Skeletal muscle tissue (tissue), 3 donors: ENCODE measurements at regions not wholly inside any gene's neighbourhood (a gene's known extent, or its start where the extent isn't known, plus 50 kb on each side); places are given as distances from the start of the nearest gene placed in this dataset.

Source experiments
- H3K27ac ChIP-seq: one replicate; pipeline ENCODE4 v1.7.0; 2013; ENCODE audit warnings: mild to moderate bottlenecking, low read depth, low read length, inconsistent platforms
- H3K27me3 ChIP-seq, 3 donors: one replicate each; pipeline ENCODE4 v1.7.0; 2013; ENCODE audit warnings: low read length in 3 of 3; ENCODE audit not compliant: control insufficient read depth in 3 of 3, insufficient read depth in 3 of 3
- H3K36me3 ChIP-seq, 3 donors: one replicate each; pipeline ENCODE4 v1.7.0; 2013; ENCODE audit warnings: low read length in 3 of 3; ENCODE audit not compliant: control insufficient read depth in 3 of 3, insufficient read depth in 3 of 3
- H3K4me1 ChIP-seq, 3 donors: one replicate each; pipeline ENCODE4 v1.7.0; 2013; ENCODE audit warnings: low read length in 3 of 3, mild to moderate bottlenecking in 3 of 3; ENCODE audit not compliant: control insufficient read depth in 3 of 3, insufficient read depth in 3 of 3
- H3K4me3 ChIP-seq, 3 donors: one replicate each; pipeline ENCODE4 v1.7.0; 2013; ENCODE audit warnings: low read length in 3 of 3
- H3K9ac ChIP-seq, 3 donors: one replicate each; pipeline ENCODE4 v1.7.0; 2013; ENCODE audit warnings: low read length in 3 of 3, mild to moderate bottlenecking in 3 of 3, moderate library complexity in 2 of 3, low read depth in 1 of 3
- H3K9me3 ChIP-seq, 3 donors: one replicate each; pipeline ENCODE4 v1.7.0; 2013; ENCODE audit warnings: low read length in 3 of 3; ENCODE audit not compliant: control insufficient read depth in 3 of 3
- donor health status: Osteomylitis.

- no peak overlapping the region for H3K4me3 ChIP-seq
- H3K27ac ChIP-seq, result no peak overlapping the region
- H3K9me3 ChIP-seq, result peaks cover 0 to 3% (median 0%) of the 10 kb centered on the region in 3 donors
- H3K9ac ChIP-seq, result no peak overlapping the region
- no peaks in the 10 kb centered on the region for H3K36me3 ChIP-seq
- H3K27me3 ChIP-seq, result no peaks in the 10 kb centered on the region
- no peaks in the 10 kb centered on the region for H3K4me1 ChIP-seq
Observed at GRCh38 chr13:84255226-84255797, 373.0 kb upstream of the SLITRK1 start.

- no peak overlapping the region for H3K27ac ChIP-seq
Observed at GRCh38 chr13:84249463-84249862, 367.2 kb upstream of the SLITRK1 start.

GRCh38 chr13:84243340-84243739, 361.1 kb upstream of the SLITRK1 start:
- no peak overlapping the region for H3K27ac ChIP-seq
- H3K36me3 ChIP-seq, result no peaks in the 10 kb centered on the region
- H3K9me3 ChIP-seq, result no peaks in the 10 kb centered on the region
- no peaks in the 10 kb centered on the region for H3K27me3 ChIP-seq
- no peak overlapping the region for H3K4me3 ChIP-seq
- H3K9ac ChIP-seq, result no peak overlapping the region
- no peaks in the 10 kb centered on the region for H3K4me1 ChIP-seq

More at GRCh38 chr13:84249463-84249862, 367.2 kb upstream of the SLITRK1 start:
- Histone ChIP-seq H3K36me3 (no peaks in the 10 kb centered on the region), H3K27me3 (no peaks in the 10 kb centered on the region), H3K4me3 (no peak overlapping the region), H3K9ac (no peak overlapping the region), H3K9me3 (peaks cover 0 to 3% (median 0%) of the 10 kb centered on the region in 3 donors), H3K4me1 (no peaks in the 10 kb centered on the region)

- Histone ChIP-seq H3K27me3 (no peaks in the 10 kb centered on the region), H3K9ac (no peak overlapping the region), H3K4me1 (no peaks in the 10 kb centered on the region), H3K36me3 (no peaks in the 10 kb centered on the region), H3K4me3 (no peak overlapping the region), H3K27ac (no peak overlapping the region), H3K9me3 (no peaks in the 10 kb centered on the region)
Observed at GRCh38 chr13:84239032-84239431, 356.8 kb upstream of the SLITRK1 start.

GRCh38 chr13:84238381-84238780, 356.1 kb upstream of the SLITRK1 start:
- H3K27me3 ChIP-seq, result no peaks in the 10 kb centered on the region
- H3K9me3 ChIP-seq, result no peaks in the 10 kb centered on the region
- H3K4me3 ChIP-seq, result no peak overlapping the region
- no peak overlapping the region for H3K27ac ChIP-seq
- H3K4me1 ChIP-seq, result no peaks in the 10 kb centered on the region
- no peak overlapping the region for H3K9ac ChIP-seq
- H3K36me3 ChIP-seq, result no peaks in the 10 kb centered on the region

DNA sequence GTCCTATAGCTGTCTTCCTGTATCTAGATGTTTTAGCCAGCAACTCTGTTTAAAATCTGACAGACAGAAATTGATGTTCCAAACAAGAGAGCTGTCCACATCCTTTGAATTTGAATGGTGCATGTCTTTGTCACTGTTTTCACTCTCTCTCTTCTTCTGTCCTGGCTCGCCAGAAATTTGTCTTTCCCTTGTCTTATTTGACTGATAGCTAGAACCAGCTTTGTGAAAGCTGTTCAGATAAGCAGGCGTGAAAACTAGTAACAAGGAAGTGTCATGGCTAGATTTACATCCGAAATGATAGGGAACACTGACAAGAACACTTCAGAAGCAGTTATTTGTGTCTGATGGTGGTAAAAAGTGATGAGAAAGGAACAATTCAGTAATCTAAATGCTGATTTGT, 354.9 kb upstream of the SLITRK1 start:
- H3K4me1 ChIP-seq, result no peaks in the 10 kb centered on the region
- H3K4me3 ChIP-seq, result no peak overlapping the region
- H3K27ac ChIP-seq, result no peak overlapping the region
- H3K36me3 ChIP-seq, result no peaks in the 10 kb centered on the region
- no peaks in the 10 kb centered on the region for H3K9me3 ChIP-seq
- H3K9ac ChIP-seq, result no peak overlapping the region
- no peaks in the 10 kb centered on the region for H3K27me3 ChIP-seq

DNA sequence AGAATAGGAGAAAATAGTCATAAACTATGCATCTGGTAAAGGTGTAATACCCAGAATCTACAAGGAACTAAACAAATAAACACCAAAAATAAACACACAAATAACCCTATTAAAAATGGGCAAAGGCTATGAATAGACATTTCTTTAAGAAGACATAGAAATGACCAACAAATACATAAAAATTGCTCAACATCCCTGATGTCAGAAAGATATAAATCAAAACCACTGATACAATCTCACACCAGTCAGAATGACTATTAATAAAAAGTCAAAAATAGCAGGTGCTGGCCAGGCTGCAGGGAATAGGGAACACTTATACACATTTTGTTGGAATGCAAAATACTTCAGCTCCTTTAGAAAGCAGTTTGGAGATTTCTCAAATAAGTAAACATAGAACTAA, 352.1 kb upstream of the SLITRK1 start:
- no peaks in the 10 kb centered on the region for H3K9me3 ChIP-seq
- H3K9ac ChIP-seq, result no peak overlapping the region
- no peaks in the 10 kb centered on the region for H3K36me3 ChIP-seq
- no peak overlapping the region for H3K27ac ChIP-seq
- H3K4me1 ChIP-seq, result no peaks in the 10 kb centered on the region
- H3K4me3 ChIP-seq, result no peak overlapping the region
- no peaks in the 10 kb centered on the region for H3K27me3 ChIP-seq

DNA sequence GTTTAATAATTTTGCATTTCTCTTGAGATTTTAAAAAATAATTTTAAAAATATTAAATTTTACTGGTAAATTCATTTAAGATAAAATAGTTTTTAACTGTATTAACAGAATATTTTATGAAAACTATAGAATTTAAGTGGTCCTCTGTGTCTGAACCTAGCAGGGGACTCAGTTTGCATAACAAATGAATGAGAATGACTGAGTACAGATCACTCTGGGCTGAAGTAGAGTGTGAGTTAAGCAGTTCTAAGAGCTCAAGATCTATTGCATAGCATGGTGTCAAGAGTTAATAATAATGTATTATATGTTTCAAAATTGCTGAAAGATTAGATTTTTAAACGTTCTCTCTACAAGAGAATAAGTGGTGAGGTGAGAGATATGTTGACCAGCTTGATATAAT, 348.3 kb upstream of the SLITRK1 start:
- Histone ChIP-seq H3K27me3 (no peaks in the 10 kb centered on the region), H3K9me3 (no peaks in the 10 kb centered on the region), H3K4me1 (no peaks in the 10 kb centered on the region), H3K4me3 (no peak overlapping the region), H3K27ac (no peak overlapping the region), H3K9ac (no peak overlapping the region), H3K36me3 (no peaks in the 10 kb centered on the region)

- no peaks in the 10 kb centered on the region for H3K36me3 ChIP-seq
- no peaks in the 10 kb centered on the region for H3K27me3 ChIP-seq
- no peaks in the 10 kb centered on the region for H3K9me3 ChIP-seq
- H3K9ac ChIP-seq, result no peak overlapping the region
- H3K27ac ChIP-seq, result no peak overlapping the region
- no peaks in the 10 kb centered on the region for H3K4me1 ChIP-seq
- H3K4me3 ChIP-seq, result no peak overlapping the region
Observed at GRCh38 chr13:84211048-84211447, 328.8 kb upstream of the SLITRK1 start.

DNA sequence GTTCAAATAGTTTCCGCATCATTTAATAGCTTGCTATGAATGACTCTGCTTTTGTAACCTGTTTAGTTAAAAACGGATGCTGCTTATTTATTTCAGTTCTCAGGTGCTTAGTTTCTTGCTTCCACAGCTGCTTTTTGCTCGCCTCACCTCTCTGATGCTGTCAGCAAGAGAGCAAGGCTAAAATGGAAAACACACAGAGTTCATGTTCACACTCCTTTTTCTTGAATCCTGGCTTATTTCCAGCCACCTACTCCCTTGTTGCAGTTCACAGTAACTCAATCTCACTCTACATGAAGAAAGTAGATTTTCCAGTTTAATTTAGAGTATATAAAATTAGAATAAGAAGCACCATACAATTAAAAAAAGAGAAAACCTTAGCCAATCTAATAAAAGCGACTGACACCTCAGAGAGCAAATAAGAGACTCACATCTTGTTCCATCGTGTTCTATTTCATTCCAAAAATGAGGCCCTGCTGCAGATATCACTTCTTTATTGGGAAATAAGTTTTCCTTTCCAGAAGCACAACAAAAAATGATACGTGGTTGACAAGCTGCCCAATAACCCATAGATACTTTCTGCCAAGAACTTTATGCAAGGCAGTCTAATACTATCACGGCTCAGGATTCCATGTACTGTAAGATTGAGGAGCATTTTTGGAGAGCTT, 326.1 kb upstream of the SLITRK1 start:
- Histone ChIP-seq H3K4me3 (no peak overlapping the region), H3K36me3 (no peaks in the 10 kb centered on the region), H3K27ac (no peak overlapping the region), H3K9me3 (no peaks in the 10 kb centered on the region), H3K4me1 (no peaks in the 10 kb centered on the region), H3K27me3 (no peaks in the 10 kb centered on the region), H3K9ac (no peak overlapping the region)
